Stomach (tissue), 4 donors: ENCODE measurements at regions not wholly inside any gene's neighbourhood (a gene's known extent, or its start where the extent isn't known, plus 50 kb on each side); places are given as distances from the start of the nearest gene placed in this dataset.

Experiments
- POLR2A ChIP-seq, 4 donors: fragments of 450-650 bp; IDR thresholded peaks; one replicate each; pipeline ENCODE4 v1.6.1; 2016; ENCODE audit warnings: antibody characterized with exemption in 4 of 4, control low read depth in 2 of 4, mild to moderate bottlenecking in 1 of 4, moderate library complexity in 1 of 4
- POLR2AphosphoS5 ChIP-seq, 3 donors: sonication (generic); formaldehyde crosslinking; IDR thresholded peaks; one replicate each; pipeline ENCODE4 v1.6.1; 2016; ENCODE audit warnings: antibody characterized with exemption in 3 of 3
- TF ChIP-seq, protein P1 (sequence below), 7 experiments: fragments of 450-650 bp in 4 of 7; fragments of 200-600 bp in 3 of 7; sonication (generic) in 3 of 7; IDR thresholded peaks; one replicate each; pipeline ENCODE4 v1.5.1; 2016 to 2019; ENCODE audit warnings: antibody characterized with exemption in 7 of 7, control low read depth in 2 of 7, mild to moderate bottlenecking in 1 of 7

DNA sequence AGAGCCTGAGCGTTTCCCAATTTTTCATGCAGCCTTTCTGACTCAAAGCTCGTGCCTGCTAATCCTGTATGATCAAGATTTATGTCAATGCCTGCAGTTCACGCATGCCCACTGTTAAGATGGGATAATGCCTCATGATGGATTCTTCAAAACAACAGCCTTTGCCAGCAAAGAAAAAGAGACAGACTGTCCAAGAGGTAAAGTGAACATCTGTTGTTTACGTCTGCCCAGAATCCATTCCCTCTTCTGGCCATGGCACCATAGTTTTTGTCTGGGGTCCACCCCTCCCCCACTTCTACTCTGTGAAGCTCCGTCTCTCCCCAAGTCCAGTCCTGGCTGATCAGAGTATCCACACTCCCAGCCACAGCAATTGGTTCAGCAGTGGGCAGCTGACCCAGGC lies 91.9 kb upstream of the EYA2 start:
- TF ChIP-seq POLR2A (IDR thresholded peaks at IDR 0.05) (no peak), POLR2AphosphoS5 (IDR thresholded peaks at IDR 0.05) (no peak)
- TF ChIP-seq, protein P1, sequence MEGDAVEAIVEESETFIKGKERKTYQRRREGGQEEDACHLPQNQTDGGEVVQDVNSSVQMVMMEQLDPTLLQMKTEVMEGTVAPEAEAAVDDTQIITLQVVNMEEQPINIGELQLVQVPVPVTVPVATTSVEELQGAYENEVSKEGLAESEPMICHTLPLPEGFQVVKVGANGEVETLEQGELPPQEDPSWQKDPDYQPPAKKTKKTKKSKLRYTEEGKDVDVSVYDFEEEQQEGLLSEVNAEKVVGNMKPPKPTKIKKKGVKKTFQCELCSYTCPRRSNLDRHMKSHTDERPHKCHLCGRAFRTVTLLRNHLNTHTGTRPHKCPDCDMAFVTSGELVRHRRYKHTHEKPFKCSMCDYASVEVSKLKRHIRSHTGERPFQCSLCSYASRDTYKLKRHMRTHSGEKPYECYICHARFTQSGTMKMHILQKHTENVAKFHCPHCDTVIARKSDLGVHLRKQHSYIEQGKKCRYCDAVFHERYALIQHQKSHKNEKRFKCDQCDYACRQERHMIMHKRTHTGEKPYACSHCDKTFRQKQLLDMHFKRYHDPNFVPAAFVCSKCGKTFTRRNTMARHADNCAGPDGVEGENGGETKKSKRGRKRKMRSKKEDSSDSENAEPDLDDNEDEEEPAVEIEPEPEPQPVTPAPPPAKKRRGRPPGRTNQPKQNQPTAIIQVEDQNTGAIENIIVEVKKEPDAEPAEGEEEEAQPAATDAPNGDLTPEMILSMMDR (IDR thresholded peaks at IDR 0.05), result no peak
